Kidney epithelial cell (primary cell): ENCODE measurements at regions not wholly inside any gene's neighbourhood (a gene's known extent, or its start where the extent isn't known, plus 50 kb on each side); places are given as distances from the start of the nearest gene placed in this dataset.
"Not testable (repeated sequence)": the region's sequence is repeated elsewhere in the genome, so short reads cannot be mapped to it uniquely, and the experiment has no call there.

ENCODE experiments used
- DNase-seq: peaks from one replicate; pipeline ENCODE4 v3.0.0-alpha.2; 2010; ENCODE audit warnings: low read depth
- H3K27me3 ChIP-seq: 2 replicates; pipeline ENCODE4 v1.6.0; 2011; ENCODE audit warnings: low read length; ENCODE audit not compliant: control insufficient read depth, insufficient read depth
- H3K36me3 ChIP-seq: 2 replicates; pipeline ENCODE4 v1.5.1; 2011; ENCODE audit warnings: low read length; ENCODE audit not compliant: control insufficient read depth, insufficient read depth
- H3K4me3 ChIP-seq: 2 replicates; pipeline ENCODE4 v1.5.1; 2011; ENCODE audit warnings: low read depth, mild to moderate bottlenecking, control low read depth, low read length
- TF ChIP-seq, protein P1 (sequence below): IDR thresholded peaks from 2 replicates; pipeline ENCODE4 v1.5.1; 2011; ENCODE audit warnings: mild to moderate bottlenecking, moderate library complexity, low read length, control low read depth, inconsistent platforms; ENCODE audit not compliant: insufficient read depth, poor library complexity, severe bottlenecking

DNA sequence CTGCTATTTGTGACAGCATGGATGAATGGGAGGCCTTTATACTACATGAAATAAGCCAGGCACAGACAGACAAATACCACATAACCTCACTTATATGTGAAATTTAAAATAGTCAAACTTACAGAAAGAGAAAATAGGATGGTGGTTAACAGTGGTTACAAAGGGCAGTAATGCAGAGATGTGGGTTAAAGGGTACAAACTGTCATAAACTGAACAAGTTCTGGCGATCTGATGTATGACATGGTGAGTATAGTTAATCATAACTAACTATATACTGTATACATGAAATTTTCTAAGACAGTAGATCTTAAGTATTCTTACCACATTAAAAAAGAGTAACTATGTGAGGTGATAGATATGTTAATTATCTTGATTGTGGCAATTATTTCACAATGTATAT is 558.1 kb upstream of the ZNF804A start:
- no peaks in the 10 kb centered on the region for H3K27me3 ChIP-seq
- H3K36me3 ChIP-seq: no peaks in the 10 kb centered on the region
- H3K4me3 ChIP-seq: no peak overlapping the region
- no peak for DNase-seq
- TF ChIP-seq, protein P1, sequence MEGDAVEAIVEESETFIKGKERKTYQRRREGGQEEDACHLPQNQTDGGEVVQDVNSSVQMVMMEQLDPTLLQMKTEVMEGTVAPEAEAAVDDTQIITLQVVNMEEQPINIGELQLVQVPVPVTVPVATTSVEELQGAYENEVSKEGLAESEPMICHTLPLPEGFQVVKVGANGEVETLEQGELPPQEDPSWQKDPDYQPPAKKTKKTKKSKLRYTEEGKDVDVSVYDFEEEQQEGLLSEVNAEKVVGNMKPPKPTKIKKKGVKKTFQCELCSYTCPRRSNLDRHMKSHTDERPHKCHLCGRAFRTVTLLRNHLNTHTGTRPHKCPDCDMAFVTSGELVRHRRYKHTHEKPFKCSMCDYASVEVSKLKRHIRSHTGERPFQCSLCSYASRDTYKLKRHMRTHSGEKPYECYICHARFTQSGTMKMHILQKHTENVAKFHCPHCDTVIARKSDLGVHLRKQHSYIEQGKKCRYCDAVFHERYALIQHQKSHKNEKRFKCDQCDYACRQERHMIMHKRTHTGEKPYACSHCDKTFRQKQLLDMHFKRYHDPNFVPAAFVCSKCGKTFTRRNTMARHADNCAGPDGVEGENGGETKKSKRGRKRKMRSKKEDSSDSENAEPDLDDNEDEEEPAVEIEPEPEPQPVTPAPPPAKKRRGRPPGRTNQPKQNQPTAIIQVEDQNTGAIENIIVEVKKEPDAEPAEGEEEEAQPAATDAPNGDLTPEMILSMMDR: no peak

DNA sequence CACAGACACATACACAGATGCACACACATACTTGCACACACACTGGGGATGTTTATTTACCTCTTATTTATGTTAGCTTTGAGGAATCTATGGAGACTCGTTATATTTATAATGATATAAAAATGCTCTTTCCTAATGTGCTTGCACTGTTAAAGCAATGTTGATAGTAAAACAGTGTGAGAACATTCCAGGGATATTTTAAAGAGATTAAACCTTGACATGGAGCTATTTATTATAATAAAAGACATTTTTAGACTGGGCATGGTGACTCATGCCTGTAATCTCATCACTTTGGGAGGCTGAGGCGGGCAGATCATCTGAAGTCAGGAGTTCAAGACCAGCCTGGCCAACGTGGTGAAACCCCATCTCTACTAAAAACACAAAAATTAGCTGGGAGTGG is 557.3 kb upstream of the ZNF804A start:
- H3K36me3 ChIP-seq: no peaks in the 10 kb centered on the region
- H3K27me3 ChIP-seq: no peaks in the 10 kb centered on the region
- no peak overlapping the region for H3K4me3 ChIP-seq
- TF ChIP-seq, protein P1: no peak
- DNase-seq: no peak

DNA sequence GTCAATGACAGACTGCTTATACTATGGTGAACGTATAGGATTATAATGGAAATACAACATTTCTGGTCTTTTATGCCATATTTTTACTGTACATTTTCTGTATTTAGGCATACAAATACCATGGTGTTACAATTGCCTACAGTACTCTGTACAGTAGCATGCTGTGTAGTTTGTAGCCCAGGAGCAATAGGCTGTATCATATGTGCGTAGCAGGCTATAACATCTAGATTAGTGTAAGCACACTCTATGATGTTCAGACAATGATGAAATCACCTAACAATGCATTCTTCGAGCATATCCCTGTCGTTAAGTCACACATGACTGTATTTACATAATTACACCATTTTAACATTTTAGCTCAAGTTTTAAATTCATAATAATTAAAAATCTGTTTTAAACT is 556.6 kb upstream of the ZNF804A start:
- H3K36me3 ChIP-seq: no peaks in the 10 kb centered on the region
- TF ChIP-seq, protein P1: no peak
- DNase-seq: no peak
- H3K4me3 ChIP-seq: no peak overlapping the region
- no peaks in the 10 kb centered on the region for H3K27me3 ChIP-seq

DNA sequence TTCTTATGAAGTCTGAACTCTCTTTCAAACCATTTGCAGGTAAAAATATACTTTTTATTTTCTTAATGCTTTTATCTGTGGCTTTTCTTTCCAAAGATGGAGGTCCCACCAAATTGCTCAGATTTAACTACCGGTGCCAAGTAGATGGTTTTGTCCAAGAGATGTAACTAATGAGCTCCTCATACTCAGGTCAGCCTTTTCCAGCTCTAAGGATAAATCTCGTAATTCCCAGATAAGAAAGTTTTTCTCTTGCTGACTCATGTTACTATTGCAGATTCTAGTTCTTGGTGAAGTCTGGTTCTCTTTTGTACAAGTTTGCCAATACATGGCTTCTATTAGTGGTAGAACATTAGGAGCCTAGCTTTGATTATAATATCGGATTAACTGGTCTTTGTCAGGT is 550.8 kb upstream of the ZNF804A start:
- Histone ChIP-seq H3K27me3 (no peaks in the 10 kb centered on the region), H3K36me3 (no peaks in the 10 kb centered on the region), H3K4me3 (no peak overlapping the region)
- DNase-seq: no peak
- TF ChIP-seq, protein P1: no peak

DNA sequence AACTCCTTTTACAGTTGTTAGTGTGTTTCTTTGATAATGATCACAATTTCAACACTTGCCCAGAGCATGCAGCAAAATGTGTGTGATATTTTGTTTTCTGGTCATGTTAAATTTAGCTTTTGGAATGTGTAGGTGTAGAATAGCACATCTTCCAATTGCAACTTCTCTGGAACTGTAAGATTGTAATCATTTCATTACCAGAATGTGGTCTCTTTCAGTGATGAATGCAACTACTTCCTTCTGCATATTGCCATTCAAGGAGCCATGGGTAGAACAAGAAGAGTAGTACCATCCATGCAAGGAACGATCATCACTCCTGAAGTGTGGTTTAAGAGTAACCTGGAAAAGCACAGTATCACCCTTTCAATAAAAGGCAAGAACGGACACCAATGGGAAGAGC is 548.8 kb upstream of the ZNF804A start:
- TF ChIP-seq, protein P1: no peak
- no peaks in the 10 kb centered on the region for H3K27me3 ChIP-seq
- H3K4me3 ChIP-seq: no peak overlapping the region
- H3K36me3 ChIP-seq: no peaks in the 10 kb centered on the region
- DNase-seq: no peak

DNA sequence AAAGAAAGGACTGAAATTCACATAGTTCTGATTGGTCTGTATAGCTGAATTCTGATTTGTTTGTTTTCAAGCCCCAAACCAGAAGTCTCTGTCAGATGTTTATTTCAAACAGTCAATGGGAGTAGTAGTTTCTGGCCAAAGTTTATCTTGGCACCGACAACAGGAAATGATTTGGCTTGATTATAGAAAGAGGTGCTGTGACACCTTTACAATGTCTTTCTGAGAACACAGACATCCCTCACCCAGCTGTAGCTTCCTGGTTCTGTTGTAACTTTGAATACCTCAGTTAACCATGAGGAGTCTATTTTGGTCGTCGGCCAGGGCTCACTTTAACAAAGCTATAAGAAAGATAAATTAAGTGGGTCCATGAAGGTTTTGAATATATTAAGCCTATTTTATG is 545.0 kb upstream of the ZNF804A start:
- Histone ChIP-seq H3K27me3 (no peaks in the 10 kb centered on the region), H3K36me3 (no peaks in the 10 kb centered on the region), H3K4me3 (no peak overlapping the region)
- peak; percentile 1 for DNase-seq
- TF ChIP-seq, protein P1: no peak

DNA sequence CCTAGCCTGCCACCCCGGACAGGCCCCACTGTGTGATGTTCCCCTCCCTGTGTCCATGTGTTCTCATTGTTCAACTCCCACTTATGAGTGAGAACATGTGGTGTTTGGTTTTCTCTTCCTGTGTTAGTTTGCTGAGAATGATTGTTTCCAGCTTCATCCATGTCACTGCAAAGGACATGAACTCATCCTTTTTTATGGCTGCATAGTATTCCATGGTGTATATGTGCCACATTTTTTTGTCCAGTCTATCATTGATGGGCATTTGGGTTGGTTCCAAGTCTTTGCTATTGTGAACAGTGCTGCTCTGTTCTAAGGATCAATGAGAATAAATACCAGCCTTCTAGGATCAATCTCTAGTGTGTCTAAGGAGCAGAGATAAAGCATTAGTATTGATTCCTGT is 543.9 kb upstream of the ZNF804A start:
- not testable (repeated sequence) for H3K36me3 ChIP-seq, H3K4me3 ChIP-seq, DNase-seq, H3K27me3 ChIP-seq
